Progenitor cell of endocrine pancreas (in vitro differentiated cells): ENCODE measurements at regions not wholly inside any gene's neighbourhood (a gene's known extent, or its start where the extent isn't known, plus 50 kb on each side); places are given as distances from the start of the nearest gene placed in this dataset.
"Not testable (repeated sequence)": the region's sequence is repeated elsewhere in the genome, so short reads cannot be mapped to it uniquely, and the experiment has no call there.

Source experiments
- DNase-seq: peaks from one replicate; pipeline ENCODE4 v3.0.0; 2021; ENCODE audit warnings: low spot score; ENCODE audit not compliant: unreplicated experiment
- H3K27ac Mint-ChIP-seq: 2 replicates; pipeline ENCODE4 v1.8.0; 2021; ENCODE audit warnings: mild to moderate bottlenecking, moderate library complexity, mixed read lengths
- H3K27me3 Mint-ChIP-seq: 2 replicates; pipeline ENCODE4 v1.8.0; 2021; ENCODE audit warnings: mixed read lengths
- H3K36me3 Mint-ChIP-seq: 2 replicates; pipeline ENCODE4 v1.8.0; 2022; ENCODE audit warnings: mixed read lengths; ENCODE audit not compliant: insufficient read depth
- H3K4me1 Mint-ChIP-seq: 2 replicates; pipeline ENCODE4 v1.8.0; 2021; ENCODE audit warnings: low read depth, mixed read lengths
- H3K4me3 Mint-ChIP-seq: 2 replicates; pipeline ENCODE4 v1.8.0; 2021; ENCODE audit warnings: low read depth, mild to moderate bottlenecking, moderate library complexity, mixed read lengths
- H3K9me3 Mint-ChIP-seq: 2 replicates; pipeline ENCODE4 v1.8.0; 2021; ENCODE audit warnings: low read depth, mixed read lengths
- TF ChIP-seq, protein P1 (sequence below): fragments of 200-600 bp; sonication (generic); IDR thresholded peaks from one replicate; pipeline ENCODE4 v1.5.0; 2021; ENCODE audit warnings: antibody characterized with exemption, mild to moderate bottlenecking; ENCODE audit not compliant: unreplicated experiment

DNA sequence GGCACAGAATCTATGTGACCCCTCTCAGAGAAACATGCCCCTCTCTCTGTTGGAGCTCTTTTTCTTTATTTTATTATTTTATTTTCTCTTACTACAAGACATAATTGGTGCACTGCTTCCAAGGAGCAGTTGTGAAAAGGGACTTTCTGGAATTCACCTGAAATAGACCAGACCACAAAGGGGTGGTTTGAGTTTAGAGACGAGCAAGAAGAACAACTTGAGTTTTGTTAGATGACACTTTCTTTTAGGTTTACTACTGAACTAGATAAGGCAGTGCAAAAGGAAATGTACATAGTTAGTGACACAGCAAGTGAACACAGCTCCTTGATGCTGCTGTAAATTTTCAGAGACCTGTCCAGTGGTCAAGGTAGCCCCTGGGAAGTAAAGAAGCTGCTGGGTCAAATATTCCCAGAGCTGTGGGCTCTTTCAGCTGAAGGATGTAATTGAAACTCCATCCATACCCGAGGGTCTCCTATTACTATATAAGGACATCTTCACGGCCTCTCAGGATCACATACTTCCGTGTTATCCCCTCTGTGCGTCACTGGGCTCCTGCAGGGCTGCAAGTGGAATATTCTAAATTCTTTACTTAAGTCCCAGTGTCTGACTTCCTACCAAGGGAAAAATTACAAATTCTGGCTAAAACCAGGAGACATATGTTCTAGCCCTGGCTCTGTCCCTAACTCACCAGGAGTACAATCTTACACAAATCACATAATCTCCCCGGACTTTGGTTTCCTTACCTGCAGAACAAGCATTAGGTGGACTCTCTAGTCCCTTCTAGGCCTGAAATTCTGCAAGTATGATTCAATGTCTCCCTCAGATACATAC is 69.1 kb upstream of the ADTRP start:
- peaks cover 2% of the 10 kb centered on the region for H3K27me3 Mint-ChIP-seq
- H3K4me3 Mint-ChIP-seq = no peak overlapping the region
- no peak overlapping the region for H3K27ac Mint-ChIP-seq
- no peaks in the 10 kb centered on the region for H3K4me1 Mint-ChIP-seq
- DNase-seq = no peak
- no peaks in the 10 kb centered on the region for H3K9me3 Mint-ChIP-seq
- TF ChIP-seq, protein P1, sequence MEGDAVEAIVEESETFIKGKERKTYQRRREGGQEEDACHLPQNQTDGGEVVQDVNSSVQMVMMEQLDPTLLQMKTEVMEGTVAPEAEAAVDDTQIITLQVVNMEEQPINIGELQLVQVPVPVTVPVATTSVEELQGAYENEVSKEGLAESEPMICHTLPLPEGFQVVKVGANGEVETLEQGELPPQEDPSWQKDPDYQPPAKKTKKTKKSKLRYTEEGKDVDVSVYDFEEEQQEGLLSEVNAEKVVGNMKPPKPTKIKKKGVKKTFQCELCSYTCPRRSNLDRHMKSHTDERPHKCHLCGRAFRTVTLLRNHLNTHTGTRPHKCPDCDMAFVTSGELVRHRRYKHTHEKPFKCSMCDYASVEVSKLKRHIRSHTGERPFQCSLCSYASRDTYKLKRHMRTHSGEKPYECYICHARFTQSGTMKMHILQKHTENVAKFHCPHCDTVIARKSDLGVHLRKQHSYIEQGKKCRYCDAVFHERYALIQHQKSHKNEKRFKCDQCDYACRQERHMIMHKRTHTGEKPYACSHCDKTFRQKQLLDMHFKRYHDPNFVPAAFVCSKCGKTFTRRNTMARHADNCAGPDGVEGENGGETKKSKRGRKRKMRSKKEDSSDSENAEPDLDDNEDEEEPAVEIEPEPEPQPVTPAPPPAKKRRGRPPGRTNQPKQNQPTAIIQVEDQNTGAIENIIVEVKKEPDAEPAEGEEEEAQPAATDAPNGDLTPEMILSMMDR = no peak
- H3K36me3 Mint-ChIP-seq = no peaks in the 10 kb centered on the region

DNA sequence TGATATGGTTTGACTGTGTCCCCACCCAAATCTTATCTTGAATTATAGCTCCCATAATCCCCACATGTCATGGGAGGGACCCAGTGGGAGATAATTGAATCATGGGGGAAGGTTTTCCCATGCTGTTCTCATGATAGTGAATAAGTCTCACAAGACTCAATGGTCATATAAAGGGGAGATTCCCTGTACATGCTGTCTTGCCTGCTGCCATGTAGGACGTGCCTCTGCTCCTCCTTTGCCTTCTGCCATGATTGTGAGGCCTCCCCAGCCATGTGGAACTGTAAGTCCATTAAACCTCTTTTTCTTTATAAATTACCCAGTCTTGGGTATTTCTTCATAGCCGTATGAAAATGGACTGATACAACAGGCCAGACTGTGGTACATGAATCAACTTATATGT is 68.5 kb upstream of the ADTRP start:
- H3K9me3 Mint-ChIP-seq, H3K4me3 Mint-ChIP-seq, H3K27ac Mint-ChIP-seq, H3K36me3 Mint-ChIP-seq, DNase-seq, H3K4me1 Mint-ChIP-seq, H3K27me3 Mint-ChIP-seq: not testable (repeated sequence)

DNA sequence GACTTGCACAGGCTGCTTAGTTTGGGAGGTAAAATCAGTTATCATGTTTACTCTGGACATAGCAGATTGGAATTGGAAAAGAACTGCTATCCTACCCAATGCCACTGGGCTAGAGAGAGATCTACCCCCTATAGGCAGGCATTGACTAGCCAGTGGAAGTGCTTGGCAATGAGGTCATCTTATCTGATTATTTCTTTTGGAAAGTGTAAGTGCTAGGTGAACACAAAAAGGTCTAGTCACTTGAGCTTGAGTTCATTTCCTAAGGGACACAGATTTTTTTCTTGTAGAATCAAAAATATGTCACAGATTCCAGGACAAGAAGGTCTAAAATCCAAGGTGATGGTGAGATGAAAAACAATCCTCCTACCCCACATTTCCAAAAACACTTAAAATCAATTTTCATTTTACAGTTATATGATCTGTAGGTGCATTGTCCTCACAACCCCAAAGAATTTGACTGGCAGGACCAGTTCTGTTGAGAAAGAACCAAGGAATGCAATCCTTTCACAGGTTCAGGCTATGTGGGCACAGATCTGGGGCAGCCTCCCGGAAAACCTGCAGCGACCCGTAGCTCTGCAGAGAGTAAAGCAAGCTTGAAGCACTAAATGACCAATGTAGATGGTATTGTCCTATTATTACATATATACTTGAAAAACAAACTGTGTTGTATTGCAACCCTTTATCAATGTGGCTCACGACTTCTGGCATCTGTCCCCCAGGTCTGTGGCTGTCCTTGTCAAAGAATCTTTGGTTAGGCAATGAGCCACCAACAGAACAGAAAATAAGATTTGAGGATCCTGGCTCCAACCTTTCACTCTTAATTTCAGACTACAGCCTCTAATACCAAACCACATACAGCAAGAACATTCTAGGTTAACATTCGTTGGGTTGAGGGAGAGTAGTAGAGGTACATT is 67.3 kb upstream of the ADTRP start:
- H3K36me3 Mint-ChIP-seq = no peaks in the 10 kb centered on the region
- H3K4me3 Mint-ChIP-seq = no peak overlapping the region
- H3K4me1 Mint-ChIP-seq = no peaks in the 10 kb centered on the region
- peaks cover 9% of the 10 kb centered on the region for H3K9me3 Mint-ChIP-seq
- H3K27ac Mint-ChIP-seq = no peak overlapping the region
- no peak for DNase-seq
- peaks cover 2% of the 10 kb centered on the region for H3K27me3 Mint-ChIP-seq
- TF ChIP-seq, protein P1 = no peak

DNA sequence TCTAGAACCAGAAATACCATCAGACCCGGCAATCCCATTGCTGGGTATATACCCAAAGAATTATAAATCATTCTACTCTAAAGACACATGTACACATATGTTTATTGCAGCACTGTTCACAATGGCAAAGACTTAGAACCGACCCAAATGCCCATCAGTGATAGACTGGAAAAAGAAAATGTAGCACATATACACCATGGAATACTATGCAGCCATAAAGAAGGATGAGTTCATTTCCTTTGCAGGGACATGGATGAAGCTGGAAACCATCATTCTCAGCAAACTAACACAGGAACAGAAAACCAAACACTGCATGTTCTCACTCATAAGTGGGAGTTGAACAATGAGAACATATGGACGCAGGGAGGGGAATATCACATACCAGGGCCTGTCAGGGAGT is 64.2 kb upstream of the ADTRP start:
- H3K27me3 Mint-ChIP-seq, H3K4me3 Mint-ChIP-seq, DNase-seq, H3K4me1 Mint-ChIP-seq, H3K27ac Mint-ChIP-seq, H3K36me3 Mint-ChIP-seq: not testable (repeated sequence)
- peaks cover 26% of the 10 kb centered on the region for H3K9me3 Mint-ChIP-seq

DNA sequence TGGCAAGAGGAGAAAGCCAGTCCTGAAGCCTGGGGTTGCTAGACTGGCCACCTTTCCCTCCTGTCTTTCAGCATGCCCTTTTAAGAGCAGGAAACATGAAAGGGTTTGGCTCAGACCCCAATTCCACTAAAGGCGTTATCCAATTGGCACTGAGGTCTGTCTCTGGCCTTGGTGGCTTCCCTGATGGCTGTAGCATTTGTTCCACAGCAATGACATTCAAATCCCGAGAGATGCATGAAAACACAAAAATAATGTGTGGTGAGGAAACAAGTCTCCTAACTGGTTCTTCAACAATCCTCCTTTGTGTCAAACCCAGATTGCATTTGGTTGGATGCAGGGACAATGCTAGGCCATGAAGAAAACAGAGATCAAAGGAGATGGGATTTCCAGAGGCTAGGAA is 56.5 kb upstream of the ADTRP start:
- Mint-ChIP-seq H3K36me3 (peaks cover 2% of the 10 kb centered on the region), H3K9me3 (peaks cover 14% of the 10 kb centered on the region), H3K27me3 (peaks cover 4% of the 10 kb centered on the region), H3K4me1 (peaks cover 8% of the 10 kb centered on the region), H3K4me3 (no peak overlapping the region), H3K27ac (no peak overlapping the region)
- TF ChIP-seq, protein P1 = no peak
- no peak for DNase-seq

DNA sequence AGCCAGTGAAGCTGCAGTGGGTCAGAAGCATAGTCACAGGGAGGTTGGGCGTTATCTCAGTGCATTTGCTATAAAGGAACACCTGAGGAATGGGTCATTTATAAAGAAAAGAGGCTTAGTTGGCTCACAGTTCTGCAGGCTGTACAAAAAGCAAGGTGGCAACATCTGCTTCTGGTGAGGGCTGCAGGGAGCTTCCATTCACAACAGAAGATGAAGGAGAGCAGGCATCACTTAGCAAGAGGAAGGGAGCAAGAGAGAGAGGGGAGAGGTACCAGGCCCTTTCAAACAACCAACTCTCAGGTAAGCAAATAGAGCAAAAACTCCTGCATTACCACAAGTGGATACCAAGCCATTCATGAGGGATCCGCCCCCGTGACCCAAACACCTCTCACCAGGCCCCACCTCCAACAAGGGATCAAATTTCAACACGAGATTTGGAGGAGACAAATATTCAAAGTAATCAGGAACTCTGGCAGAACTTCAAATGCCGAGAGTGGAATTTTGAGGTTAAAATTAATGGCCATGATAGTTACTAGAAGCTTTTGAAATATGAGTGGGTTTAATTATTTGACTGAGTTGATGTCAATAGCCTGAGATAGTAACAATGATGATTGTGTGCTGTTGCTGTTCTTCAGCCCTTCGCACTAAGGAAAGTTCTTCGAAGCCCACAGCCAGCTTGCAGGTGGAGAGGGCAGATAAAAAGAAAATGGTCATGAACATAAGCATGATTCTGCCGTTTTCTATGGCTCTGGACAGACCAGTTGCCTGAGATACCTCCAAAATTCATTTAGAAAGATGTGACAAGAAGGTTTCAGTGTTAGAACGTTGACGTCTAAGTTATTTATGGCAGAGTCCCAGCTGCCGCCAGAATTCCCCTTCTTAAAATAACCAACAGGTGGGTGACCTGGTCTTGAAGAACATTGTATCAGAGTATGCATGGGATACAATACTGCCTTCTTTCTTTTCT is 55.3 kb upstream of the ADTRP start:
- TF ChIP-seq, protein P1 = no peak
- no peak overlapping the region for H3K27ac Mint-ChIP-seq
- no peak for DNase-seq

More for the DNA sequence above, 55.3 kb upstream of the ADTRP start:
- Mint-ChIP-seq H3K4me1 (peaks cover 8% of the 10 kb centered on the region), H3K36me3 (no peaks in the 10 kb centered on the region), H3K27me3 (peaks cover 4% of the 10 kb centered on the region), H3K4me3 (no peak overlapping the region), H3K9me3 (peaks cover 5% of the 10 kb centered on the region)
